ENCODE measurements at regions not wholly inside any gene's neighbourhood (a gene's known extent, or its start where the extent isn't known, plus 50 kb on each side); places are given as distances from the start of the nearest gene placed in this dataset.

DNA sequence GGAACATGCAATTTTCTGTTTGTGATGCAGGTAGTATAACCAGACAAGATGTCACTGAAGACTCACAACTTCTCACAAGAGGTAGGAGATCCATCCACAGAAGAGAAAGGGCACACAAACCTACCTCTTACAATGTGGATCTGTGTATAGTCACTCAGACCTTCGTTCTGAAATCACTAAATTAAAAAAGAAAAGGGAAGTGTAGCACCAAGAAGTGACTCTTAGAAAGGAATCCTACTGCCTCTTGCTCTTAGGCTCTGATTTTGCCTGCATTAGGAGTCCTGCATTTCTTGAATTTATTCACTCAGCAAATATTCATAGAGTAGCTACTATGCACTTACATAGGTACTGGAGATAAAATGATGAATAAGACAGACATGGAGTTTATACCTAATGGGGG, 347.6 kb downstream of the BMP4 start:
- H3K27ac ChIP-seq: no peak overlapping the region
- H3K4me3 ChIP-seq (ENCODE audit: low read depth in 1 of 2, low read length in 1 of 2): no peak overlapping the region
- H3K36me3 ChIP-seq: no peaks in the 10 kb centered on the region
- TF ChIP-seq, protein P1, sequence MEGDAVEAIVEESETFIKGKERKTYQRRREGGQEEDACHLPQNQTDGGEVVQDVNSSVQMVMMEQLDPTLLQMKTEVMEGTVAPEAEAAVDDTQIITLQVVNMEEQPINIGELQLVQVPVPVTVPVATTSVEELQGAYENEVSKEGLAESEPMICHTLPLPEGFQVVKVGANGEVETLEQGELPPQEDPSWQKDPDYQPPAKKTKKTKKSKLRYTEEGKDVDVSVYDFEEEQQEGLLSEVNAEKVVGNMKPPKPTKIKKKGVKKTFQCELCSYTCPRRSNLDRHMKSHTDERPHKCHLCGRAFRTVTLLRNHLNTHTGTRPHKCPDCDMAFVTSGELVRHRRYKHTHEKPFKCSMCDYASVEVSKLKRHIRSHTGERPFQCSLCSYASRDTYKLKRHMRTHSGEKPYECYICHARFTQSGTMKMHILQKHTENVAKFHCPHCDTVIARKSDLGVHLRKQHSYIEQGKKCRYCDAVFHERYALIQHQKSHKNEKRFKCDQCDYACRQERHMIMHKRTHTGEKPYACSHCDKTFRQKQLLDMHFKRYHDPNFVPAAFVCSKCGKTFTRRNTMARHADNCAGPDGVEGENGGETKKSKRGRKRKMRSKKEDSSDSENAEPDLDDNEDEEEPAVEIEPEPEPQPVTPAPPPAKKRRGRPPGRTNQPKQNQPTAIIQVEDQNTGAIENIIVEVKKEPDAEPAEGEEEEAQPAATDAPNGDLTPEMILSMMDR (IDR thresholded peaks at IDR 0.05): no peak
- no peaks in the 10 kb centered on the region for H3K27me3 ChIP-seq
- no peaks in the 10 kb centered on the region for H3K9me3 ChIP-seq
- no peaks in the 10 kb centered on the region for H3K4me1 ChIP-seq (ENCODE audit: control insufficient read depth in 1 of 2, insufficient read depth in 1 of 2, low read depth in 1 of 2, low read length in 1 of 2)

DNA sequence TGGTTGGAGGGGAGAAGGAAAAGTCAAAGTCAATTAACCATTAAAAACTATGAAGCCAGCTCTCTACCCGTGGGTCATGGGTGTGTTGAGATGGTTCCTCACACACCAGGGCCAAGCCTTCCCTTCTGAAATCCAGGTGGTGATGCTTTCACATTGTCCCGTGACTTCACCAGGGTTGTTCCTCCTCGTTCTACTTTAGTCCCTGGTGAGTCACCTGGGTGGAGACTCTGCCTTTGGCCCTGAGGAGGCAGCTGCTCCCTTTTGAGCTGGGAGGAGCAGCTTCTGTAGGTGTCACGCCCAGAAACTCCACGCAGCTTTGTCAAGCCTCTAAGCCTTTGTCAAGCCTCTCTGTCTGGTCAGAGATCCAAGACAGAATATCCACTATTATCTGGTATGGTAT, 348.3 kb downstream of the BMP4 start:
- Histone ChIP-seq H3K4me1 (ENCODE audit: control insufficient read depth in 1 of 2, insufficient read depth in 1 of 2, low read depth in 1 of 2, low read length in 1 of 2) (no peaks in the 10 kb centered on the region), H3K27ac (no peak overlapping the region), H3K4me3 (ENCODE audit: low read depth in 1 of 2, low read length in 1 of 2) (no peak overlapping the region), H3K27me3 (no peaks in the 10 kb centered on the region), H3K36me3 (no peaks in the 10 kb centered on the region), H3K9me3 (no peaks in the 10 kb centered on the region)
- TF ChIP-seq, protein P1 (IDR thresholded peaks at IDR 0.05): no peak

DNA sequence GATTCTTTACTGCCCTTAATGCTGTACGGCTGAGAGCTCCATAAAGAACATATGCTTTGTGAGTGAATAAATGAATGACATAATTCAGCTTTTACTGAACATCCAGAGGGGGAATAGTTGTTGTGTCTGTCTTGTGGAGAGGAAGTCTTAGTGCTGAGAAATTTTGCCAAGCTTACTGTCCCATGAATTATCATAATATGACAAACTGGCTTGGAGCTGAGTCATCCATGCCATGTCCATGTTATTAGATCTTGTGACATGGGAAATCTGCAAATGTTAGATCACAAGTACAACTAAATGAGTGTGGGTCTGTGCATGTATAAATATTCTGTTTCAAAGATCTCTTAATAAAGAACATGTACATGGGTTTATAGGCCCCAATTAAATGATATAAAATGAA, 350.4 kb downstream of the BMP4 start:
- Histone ChIP-seq H3K27me3 (no peaks in the 10 kb centered on the region), H3K4me3 (ENCODE audit: low read depth in 1 of 2, low read length in 1 of 2) (no peak overlapping the region), H3K36me3 (no peaks in the 10 kb centered on the region), H3K4me1 (ENCODE audit: control insufficient read depth in 1 of 2, insufficient read depth in 1 of 2, low read depth in 1 of 2, low read length in 1 of 2) (no peaks in the 10 kb centered on the region), H3K27ac (no peak overlapping the region), H3K9me3 (no peaks in the 10 kb centered on the region)
- TF ChIP-seq, protein P1 (IDR thresholded peaks at IDR 0.05): no peak

DNA sequence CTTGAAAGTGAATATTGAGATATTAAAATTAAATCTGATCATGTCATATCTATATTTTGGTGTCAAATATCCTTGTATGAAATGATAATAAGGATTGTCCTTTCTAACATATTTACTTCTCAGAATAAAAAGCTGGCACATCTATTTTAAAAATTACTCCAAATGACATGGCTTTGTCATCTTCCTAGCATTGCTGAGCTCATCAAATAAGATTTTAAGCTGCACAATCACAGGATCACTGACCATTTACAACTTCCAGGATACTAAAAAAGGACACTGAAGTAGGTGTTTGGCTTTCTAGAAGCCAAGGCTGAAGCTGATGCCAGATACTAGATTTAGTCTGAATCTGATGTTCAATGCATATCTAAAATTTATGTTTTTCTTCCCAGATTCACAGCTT, 351.1 kb downstream of the BMP4 start:
- no peak overlapping the region for H3K4me3 ChIP-seq (ENCODE audit: low read depth in 1 of 2, low read length in 1 of 2)
- no peaks in the 10 kb centered on the region for H3K36me3 ChIP-seq
- no peaks in the 10 kb centered on the region for H3K27me3 ChIP-seq
- no peaks in the 10 kb centered on the region for H3K4me1 ChIP-seq (ENCODE audit: control insufficient read depth in 1 of 2, insufficient read depth in 1 of 2, low read depth in 1 of 2, low read length in 1 of 2)
- TF ChIP-seq, protein P1 (IDR thresholded peaks at IDR 0.05): no peak
- H3K9me3 ChIP-seq: no peaks in the 10 kb centered on the region
- H3K27ac ChIP-seq: no peak overlapping the region

DNA sequence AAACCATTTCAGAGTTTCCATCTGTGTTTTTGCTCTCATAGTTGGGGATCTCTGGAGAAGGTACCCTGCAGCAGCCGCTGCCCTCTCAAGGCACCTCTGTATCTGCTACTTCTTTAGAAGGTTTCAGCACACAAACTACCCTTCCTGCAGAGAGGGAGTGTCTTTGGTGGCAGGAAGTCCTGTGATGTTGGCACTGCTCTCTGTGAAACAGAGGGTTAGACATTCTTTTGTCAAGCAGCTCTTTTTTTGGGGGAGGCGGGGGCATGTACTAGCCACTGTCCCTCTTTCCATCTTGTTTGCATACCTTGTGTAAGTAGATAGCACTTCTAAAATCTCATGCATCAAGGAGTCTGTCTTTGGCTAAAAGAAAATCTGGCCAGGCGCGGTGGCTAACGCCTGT, 352.6 kb downstream of the BMP4 start:
- Histone ChIP-seq H3K27me3 (no peaks in the 10 kb centered on the region), H3K9me3 (no peaks in the 10 kb centered on the region), H3K27ac (no peak overlapping the region), H3K4me3 (ENCODE audit: low read depth in 1 of 2, low read length in 1 of 2) (no peak overlapping the region), H3K4me1 (ENCODE audit: control insufficient read depth in 1 of 2, insufficient read depth in 1 of 2, low read depth in 1 of 2, low read length in 1 of 2) (no peaks in the 10 kb centered on the region), H3K36me3 (no peaks in the 10 kb centered on the region)
- TF ChIP-seq, protein P1 (IDR thresholded peaks at IDR 0.05): no peak

DNA sequence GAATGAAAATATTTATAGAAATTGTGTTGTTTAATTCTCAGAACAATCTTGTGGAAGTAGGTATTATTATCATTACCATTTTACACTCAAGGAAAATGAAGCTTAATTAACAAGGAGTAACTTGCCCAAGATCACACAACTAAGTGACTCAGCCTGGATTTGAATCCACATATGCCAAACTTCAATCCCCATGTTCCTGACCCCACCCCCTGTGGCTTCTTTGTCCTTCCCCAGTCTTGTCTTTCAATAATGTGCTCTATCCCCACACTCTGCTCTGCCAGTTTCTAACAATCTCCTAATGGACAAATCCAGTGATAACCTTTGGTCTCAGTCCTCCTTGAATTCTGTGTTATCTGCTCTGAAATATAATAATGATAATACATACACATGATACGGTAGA, 355.2 kb downstream of the BMP4 start:
- H3K4me1 ChIP-seq (ENCODE audit: control insufficient read depth in 1 of 2, insufficient read depth in 1 of 2, low read depth in 1 of 2, low read length in 1 of 2): no peaks in the 10 kb centered on the region
- no peak overlapping the region for H3K27ac ChIP-seq
- TF ChIP-seq, protein P1 (IDR thresholded peaks at IDR 0.05): no peak
- no peak overlapping the region for H3K4me3 ChIP-seq (ENCODE audit: low read depth in 1 of 2, low read length in 1 of 2)
- no peaks in the 10 kb centered on the region for H3K27me3 ChIP-seq
- H3K9me3 ChIP-seq: no peaks in the 10 kb centered on the region
- H3K36me3 ChIP-seq: no peaks in the 10 kb centered on the region

Data from neutrophil (primary cell).